ENCODE measurements at regions not wholly inside any gene's neighbourhood (a gene's known extent, or its start where the extent isn't known, plus 50 kb on each side); places are given as distances from the start of the nearest gene placed in this dataset.

DNA sequence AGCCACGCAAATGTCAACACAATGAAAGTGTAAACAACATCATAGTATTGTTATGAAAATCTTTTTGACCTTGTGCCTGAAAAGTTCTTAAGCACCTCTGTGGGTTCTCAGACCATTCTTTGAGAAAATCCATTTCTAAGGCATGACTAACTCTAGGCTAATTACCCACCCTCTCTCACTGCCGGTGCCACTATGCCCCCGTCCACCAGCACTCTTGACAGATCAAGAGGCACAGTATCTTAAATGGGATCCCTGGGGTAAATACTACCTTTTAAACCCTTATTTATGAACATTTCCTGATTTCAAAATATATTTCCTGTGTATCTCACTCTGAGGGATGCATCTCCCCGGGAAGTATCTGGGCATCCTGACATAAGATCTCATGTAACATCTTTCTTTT is 607.5 kb downstream of the METTL15 start:
- TF ChIP-seq, protein P1, sequence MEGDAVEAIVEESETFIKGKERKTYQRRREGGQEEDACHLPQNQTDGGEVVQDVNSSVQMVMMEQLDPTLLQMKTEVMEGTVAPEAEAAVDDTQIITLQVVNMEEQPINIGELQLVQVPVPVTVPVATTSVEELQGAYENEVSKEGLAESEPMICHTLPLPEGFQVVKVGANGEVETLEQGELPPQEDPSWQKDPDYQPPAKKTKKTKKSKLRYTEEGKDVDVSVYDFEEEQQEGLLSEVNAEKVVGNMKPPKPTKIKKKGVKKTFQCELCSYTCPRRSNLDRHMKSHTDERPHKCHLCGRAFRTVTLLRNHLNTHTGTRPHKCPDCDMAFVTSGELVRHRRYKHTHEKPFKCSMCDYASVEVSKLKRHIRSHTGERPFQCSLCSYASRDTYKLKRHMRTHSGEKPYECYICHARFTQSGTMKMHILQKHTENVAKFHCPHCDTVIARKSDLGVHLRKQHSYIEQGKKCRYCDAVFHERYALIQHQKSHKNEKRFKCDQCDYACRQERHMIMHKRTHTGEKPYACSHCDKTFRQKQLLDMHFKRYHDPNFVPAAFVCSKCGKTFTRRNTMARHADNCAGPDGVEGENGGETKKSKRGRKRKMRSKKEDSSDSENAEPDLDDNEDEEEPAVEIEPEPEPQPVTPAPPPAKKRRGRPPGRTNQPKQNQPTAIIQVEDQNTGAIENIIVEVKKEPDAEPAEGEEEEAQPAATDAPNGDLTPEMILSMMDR (IDR thresholded peaks at IDR 0.05; ENCODE audit: low read depth, low read length), result no peak
- DNase-seq (ENCODE audit: low read depth in 2 of 2), result no peak
- no peak overlapping the region for H3K4me3 ChIP-seq (replicated peaks in 1 of 2; ENCODE audit: low read depth in 2 of 2, low read length in 2 of 2)

DNA sequence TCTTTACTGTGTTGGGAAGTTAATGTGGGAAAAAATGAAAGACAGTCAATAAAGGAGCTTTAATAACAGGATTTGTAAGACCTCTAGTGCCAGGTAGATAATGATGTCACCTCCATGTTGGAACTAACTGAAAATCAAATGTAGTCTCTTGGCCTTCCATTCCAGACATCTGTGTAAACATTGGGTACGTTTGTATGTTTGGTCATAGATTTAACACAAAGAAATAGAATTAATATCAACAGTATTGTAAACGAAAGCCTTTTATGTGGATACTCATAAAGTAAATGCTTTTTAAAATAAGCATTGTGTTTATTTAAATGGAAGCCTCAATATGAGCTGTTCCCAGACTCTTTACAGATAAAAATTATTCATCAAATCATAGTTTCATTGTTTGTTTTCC is 605.7 kb downstream of the METTL15 start:
- TF ChIP-seq, protein P1 (IDR thresholded peaks at IDR 0.05; ENCODE audit: low read depth, low read length), result no peak
- no peak overlapping the region for H3K4me3 ChIP-seq (replicated peaks in 1 of 2; ENCODE audit: low read depth in 2 of 2, low read length in 2 of 2)
- no peak for DNase-seq (ENCODE audit: low read depth in 2 of 2)

DNA sequence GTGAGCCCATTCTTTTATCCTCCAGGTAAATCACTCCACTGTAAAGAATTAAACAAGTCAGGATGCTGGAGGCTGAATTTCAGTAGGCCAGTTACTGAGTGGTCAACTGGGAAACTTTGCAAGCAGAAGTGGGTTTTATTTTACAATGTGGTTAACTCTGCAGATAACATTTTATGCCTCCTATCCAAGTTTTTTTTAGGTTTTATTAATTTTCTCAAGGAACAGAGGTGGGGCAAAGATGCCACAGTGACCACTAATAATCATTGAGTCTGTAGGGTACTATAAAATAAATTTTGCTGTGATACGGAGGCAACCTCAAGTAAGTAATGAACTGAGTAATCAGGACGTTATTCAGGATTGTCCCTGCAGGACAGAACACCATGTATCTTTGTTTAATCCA is 599.9 kb downstream of the METTL15 start:
- TF ChIP-seq, protein P1 (IDR thresholded peaks at IDR 0.05; ENCODE audit: low read depth, low read length), result no peak
- no peak for DNase-seq (ENCODE audit: low read depth in 2 of 2)
- H3K4me3 ChIP-seq (replicated peaks in 1 of 2; ENCODE audit: low read depth in 2 of 2, low read length in 2 of 2), result no peak overlapping the region

DNA sequence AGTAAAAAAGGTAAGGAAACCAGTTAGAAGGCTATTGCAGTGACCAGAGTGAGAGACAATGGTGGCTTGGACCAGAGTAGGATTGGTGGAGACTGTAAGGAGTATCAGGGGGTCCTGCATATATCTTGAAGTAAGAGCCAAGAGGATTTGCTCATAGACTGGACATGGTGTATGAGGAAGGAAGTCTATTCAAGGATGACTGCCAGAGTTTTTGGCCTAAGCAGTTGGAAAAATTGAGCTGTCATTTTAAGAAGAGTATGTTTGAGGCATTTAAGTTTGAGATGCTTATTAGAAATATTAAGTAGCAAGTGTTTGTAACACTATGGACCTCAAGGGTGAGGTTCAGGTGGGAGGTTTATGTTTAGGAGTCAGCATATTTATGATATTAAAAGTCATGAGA is 596.6 kb downstream of the METTL15 start:
- TF ChIP-seq, protein P1 (IDR thresholded peaks at IDR 0.05; ENCODE audit: low read depth, low read length), result no peak
- no peak overlapping the region for H3K4me3 ChIP-seq (replicated peaks in 1 of 2; ENCODE audit: low read depth in 2 of 2, low read length in 2 of 2)
- peak in 1 of 2 donors; percentile 24 for DNase-seq (ENCODE audit: low read depth in 2 of 2)

DNA sequence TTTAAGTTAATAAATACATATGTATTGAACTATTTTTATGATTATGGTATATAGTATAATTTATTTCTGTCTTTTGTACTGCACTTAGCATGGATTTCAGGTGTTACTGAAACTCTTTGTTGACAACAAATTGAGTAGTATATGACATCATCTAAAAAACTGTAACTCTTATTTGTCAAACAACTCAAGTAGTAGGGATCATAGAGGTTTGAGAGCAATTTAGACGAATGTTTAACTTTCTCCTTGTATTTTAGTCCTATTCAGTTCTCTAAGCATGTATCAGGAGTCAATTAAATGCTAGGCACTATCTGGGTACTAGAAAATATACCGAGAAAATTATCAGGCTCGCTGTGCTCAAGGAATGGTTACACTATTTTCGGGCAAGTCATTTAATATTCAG is 595.2 kb downstream of the METTL15 start:
- no peak overlapping the region for H3K4me3 ChIP-seq (replicated peaks in 1 of 2; ENCODE audit: low read depth in 2 of 2, low read length in 2 of 2)
- TF ChIP-seq, protein P1 (IDR thresholded peaks at IDR 0.05; ENCODE audit: low read depth, low read length), result no peak
- no peak for DNase-seq (ENCODE audit: low read depth in 2 of 2)

DNA sequence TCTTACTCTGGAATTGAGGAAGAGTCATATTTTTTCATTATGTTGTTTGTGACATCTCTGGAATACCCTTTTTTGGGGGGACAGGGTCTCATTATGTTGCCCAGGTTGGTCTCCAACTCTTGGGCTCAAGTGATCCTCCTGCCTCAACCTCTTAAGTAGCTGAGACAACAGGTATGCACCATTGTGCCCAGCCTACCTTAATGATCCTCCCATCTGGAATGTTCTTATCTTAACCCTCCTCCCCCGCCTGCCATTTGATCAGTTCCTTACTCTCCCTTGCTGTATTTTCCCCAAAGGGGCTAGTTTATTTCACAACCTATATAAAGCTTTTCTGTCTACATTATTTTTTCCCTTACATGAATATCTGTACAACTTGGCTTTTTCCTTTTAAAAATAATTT is 594.7 kb downstream of the METTL15 start:
- H3K4me3 ChIP-seq (replicated peaks in 1 of 2; ENCODE audit: low read depth in 2 of 2, low read length in 2 of 2), result no peak overlapping the region
- no peak for DNase-seq (ENCODE audit: low read depth in 2 of 2)
- TF ChIP-seq, protein P1 (IDR thresholded peaks at IDR 0.05; ENCODE audit: low read depth, low read length), result no peak

DNA sequence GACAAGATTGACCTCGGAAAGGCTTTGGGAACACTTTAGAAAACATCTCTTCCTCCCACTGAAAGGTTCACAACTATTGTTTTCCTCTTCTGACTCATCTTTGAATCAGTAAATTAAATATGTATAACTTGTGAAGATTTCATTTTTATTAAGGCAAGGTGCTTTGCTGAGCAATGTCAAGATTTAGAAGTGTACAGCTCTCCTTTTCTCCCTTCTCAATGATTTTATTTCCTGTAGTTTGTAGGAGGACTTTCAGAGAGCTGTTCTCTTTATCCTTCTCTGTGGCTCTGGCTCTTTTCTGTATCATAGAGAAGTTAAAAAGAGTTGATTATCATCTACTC is 594.2 kb downstream of the METTL15 start:
- TF ChIP-seq, protein P1 (IDR thresholded peaks at IDR 0.05; ENCODE audit: low read depth, low read length), result no peak

More for the DNA sequence above, 594.2 kb downstream of the METTL15 start:
- H3K4me3 ChIP-seq (replicated peaks in 1 of 2; ENCODE audit: low read depth in 2 of 2, low read length in 2 of 2), result no peak overlapping the region
- DNase-seq (ENCODE audit: low read depth in 2 of 2), result peak in 1 of 2 donors; percentile 56
